ENCODE measurements at regions not wholly inside any gene's neighbourhood (a gene's known extent, or its start where the extent isn't known, plus 50 kb on each side); places are given as distances from the start of the nearest gene placed in this dataset.

DNA sequence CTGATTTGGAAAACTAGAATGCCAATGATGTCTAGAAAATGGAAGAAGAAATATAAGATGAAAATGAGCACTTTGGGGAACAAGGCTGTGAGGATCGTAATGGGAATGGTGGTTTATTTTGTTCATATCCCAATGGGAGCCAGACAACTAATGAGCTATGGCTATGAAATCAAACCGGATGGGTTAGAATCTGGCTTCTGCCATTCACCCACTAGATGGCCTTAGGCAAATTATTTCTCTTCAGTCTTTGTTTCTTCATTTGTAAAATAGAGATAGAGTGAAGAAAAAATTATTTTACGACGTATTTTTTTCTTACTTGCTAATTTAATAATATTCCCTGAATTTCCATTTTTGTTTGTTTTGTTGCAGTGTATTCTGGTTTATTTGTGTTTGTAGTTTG, 572.1 kb upstream of the IGFBP3 start:
- TF ChIP-seq SP1 (IDR thresholded peaks at IDR 0.05), result no peak
- no peak for TF ChIP-seq TARDBP (IDR thresholded peaks at IDR 0.05)
- TF ChIP-seq, protein P1, sequence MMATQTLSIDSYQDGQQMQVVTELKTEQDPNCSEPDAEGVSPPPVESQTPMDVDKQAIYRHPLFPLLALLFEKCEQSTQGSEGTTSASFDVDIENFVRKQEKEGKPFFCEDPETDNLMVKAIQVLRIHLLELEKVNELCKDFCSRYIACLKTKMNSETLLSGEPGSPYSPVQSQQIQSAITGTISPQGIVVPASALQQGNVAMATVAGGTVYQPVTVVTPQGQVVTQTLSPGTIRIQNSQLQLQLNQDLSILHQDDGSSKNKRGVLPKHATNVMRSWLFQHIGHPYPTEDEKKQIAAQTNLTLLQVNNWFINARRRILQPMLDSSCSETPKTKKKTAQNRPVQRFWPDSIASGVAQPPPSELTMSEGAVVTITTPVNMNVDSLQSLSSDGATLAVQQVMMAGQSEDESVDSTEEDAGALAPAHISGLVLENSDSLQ (IDR thresholded peaks at IDR 0.05), result no peak
- no peak for TF ChIP-seq LEF1 (IDR thresholded peaks at IDR 0.05; ENCODE audit: borderline replicate concordance)
- no peak for TF ChIP-seq CTBP1 (IDR thresholded peaks at IDR 0.05; ENCODE audit: borderline replicate concordance)
- TF ChIP-seq FOXM1 (IDR thresholded peaks at IDR 0.05; ENCODE audit: borderline replicate concordance), result no peak
- TF ChIP-seq FOXA1 (IDR thresholded peaks at IDR 0.05), result no peak
- TF ChIP-seq ARNT (IDR thresholded peaks at IDR 0.05), result no peak
- TF ChIP-seq HDGF (IDR thresholded peaks at IDR 0.05; ENCODE audit: borderline replicate concordance), result no peak
- TF ChIP-seq NFRKB (IDR thresholded peaks at IDR 0.05), result no peak

All from HEK293T (cell line).